Lung (tissue), 11 donors: ENCODE measurements at regions not wholly inside any gene's neighbourhood (a gene's known extent, or its start where the extent isn't known, plus 50 kb on each side); places are given as distances from the start of the nearest gene placed in this dataset.

ENCODE experiments used
- ATAC-seq: fragments of 200-7000 bp; cut with Tn5 transposase; one replicate; pipeline ENCODE4 v1.9.1; 2020; ENCODE audit warnings: moderate number of reproducible peaks; ENCODE audit not compliant: insufficient read depth, low FRiP score
- DNase-seq, 3 donors: peaks; one replicate each; pipeline ENCODE4 v3.0.0-alpha.2; 2013 to 2017
- H3K27ac ChIP-seq, 2 donors: one replicate each; pipeline ENCODE4 v1.5.1; 2013; ENCODE audit warnings: mild to moderate bottlenecking in 2 of 2, moderate library complexity in 2 of 2, control low read depth in 1 of 2, inconsistent platforms in 1 of 2, low read depth in 1 of 2, low read length in 1 of 2
- H3K27me3 ChIP-seq, 3 donors: one replicate each; pipeline ENCODE4 v1.5.1; 2013; ENCODE audit warnings: low read length in 2 of 3; ENCODE audit not compliant: control insufficient read depth in 3 of 3, insufficient read depth in 3 of 3
- H3K36me3 ChIP-seq, 4 donors: one replicate each; pipeline ENCODE4 v1.5.1; 2013; ENCODE audit warnings: low read length in 4 of 4, mild to moderate bottlenecking in 1 of 4, moderate library complexity in 1 of 4; ENCODE audit not compliant: control insufficient read depth in 4 of 4, insufficient read depth in 4 of 4
- H3K4me1 ChIP-seq, 5 donors: one replicate each; pipeline ENCODE4 v1.5.1; 2013; ENCODE audit warnings: low read length in 5 of 5, mild to moderate bottlenecking in 2 of 5, moderate library complexity in 1 of 5; ENCODE audit not compliant: control insufficient read depth in 5 of 5, insufficient read depth in 5 of 5
- H3K4me3 ChIP-seq: one replicate; pipeline ENCODE4 v1.5.1; 2013; ENCODE audit warnings: mild to moderate bottlenecking, control low read depth, moderate library complexity
- H3K9ac ChIP-seq, 2 donors: one replicate each; pipeline ENCODE4 v1.5.1; 2013; ENCODE audit warnings: low read length in 2 of 2, control low read depth in 1 of 2; ENCODE audit not compliant: insufficient read depth in 1 of 2
- H3K9me3 ChIP-seq, 4 donors: one replicate each; pipeline ENCODE4 v1.5.1; 2013; ENCODE audit warnings: low read length in 3 of 4, mild to moderate bottlenecking in 1 of 4, moderate library complexity in 1 of 4; ENCODE audit not compliant: control insufficient read depth in 4 of 4, insufficient read depth in 3 of 4
- WGBS, 2 donors: extraction: QIAGEN DNeasy Blood & Tissue Kit; methylation state at CpG; one replicate each; pipeline ENCODE4 v1.1.7; 2013; 5-methylcytosine and 5-hydroxymethylcytosine counted together
- TF ChIP-seq, protein P1 (sequence below): IDR thresholded peaks from 2 replicates; pipeline ENCODE4 v1.5.1; 2012; ENCODE audit warnings: mild to moderate bottlenecking; ENCODE audit errors: control extremely low read depth, extremely low read depth
- donor health status: control.
- donor health status: control.
- donor health status: Bipolar disorder and iron deficiency.
- donor health status: healthy.
- donor health status: DM: yes; HTN: yes; CAD: no.

DNA sequence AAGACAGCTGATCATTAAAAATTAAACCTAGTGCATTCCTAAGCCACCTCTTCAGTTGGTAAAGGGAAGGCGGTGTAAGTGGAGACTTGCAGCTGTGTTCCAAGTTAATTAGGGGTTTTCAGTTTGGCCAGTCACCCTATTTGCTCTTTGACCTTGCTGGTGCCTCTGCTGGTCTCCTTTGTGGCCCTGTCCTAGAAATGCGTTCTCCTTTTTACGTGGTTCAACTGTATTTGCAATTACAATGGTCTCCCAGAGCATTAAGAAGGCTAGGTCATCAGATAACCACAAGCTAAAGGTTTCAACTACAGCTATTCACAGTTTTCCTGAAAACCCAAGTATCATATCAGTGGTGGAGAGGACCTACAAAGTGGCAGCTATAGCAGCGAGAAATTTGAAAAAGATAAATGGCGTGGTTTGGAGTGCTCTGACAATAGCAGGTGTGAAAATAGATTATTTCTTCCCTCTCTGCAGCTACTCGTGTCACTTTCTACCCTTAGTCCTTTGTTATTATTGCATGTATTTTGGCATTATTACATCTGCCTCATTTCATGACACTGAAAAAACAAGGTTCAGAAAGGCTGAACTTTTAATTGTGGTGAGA is 203.5 kb upstream of the TBC1D5 start:
- Histone ChIP-seq H3K4me1 (peaks cover 0 to 6% (median 0%) of the 10 kb centered on the region in 5 donors), H3K4me3 (no peak overlapping the region), H3K9ac (no peak overlapping the region), H3K36me3 (no peaks in the 10 kb centered on the region), H3K27ac (no peak overlapping the region), H3K9me3 (no peaks in the 10 kb centered on the region), H3K27me3 (no peaks in the 10 kb centered on the region)
- ATAC-seq: no peak
- TF ChIP-seq, protein P1, sequence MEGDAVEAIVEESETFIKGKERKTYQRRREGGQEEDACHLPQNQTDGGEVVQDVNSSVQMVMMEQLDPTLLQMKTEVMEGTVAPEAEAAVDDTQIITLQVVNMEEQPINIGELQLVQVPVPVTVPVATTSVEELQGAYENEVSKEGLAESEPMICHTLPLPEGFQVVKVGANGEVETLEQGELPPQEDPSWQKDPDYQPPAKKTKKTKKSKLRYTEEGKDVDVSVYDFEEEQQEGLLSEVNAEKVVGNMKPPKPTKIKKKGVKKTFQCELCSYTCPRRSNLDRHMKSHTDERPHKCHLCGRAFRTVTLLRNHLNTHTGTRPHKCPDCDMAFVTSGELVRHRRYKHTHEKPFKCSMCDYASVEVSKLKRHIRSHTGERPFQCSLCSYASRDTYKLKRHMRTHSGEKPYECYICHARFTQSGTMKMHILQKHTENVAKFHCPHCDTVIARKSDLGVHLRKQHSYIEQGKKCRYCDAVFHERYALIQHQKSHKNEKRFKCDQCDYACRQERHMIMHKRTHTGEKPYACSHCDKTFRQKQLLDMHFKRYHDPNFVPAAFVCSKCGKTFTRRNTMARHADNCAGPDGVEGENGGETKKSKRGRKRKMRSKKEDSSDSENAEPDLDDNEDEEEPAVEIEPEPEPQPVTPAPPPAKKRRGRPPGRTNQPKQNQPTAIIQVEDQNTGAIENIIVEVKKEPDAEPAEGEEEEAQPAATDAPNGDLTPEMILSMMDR: no peak
- DNase-seq: no peak
- WGBS, 2 donors: 56 to 62% methylated on average over 6 of the region's 6 CpGs

DNA sequence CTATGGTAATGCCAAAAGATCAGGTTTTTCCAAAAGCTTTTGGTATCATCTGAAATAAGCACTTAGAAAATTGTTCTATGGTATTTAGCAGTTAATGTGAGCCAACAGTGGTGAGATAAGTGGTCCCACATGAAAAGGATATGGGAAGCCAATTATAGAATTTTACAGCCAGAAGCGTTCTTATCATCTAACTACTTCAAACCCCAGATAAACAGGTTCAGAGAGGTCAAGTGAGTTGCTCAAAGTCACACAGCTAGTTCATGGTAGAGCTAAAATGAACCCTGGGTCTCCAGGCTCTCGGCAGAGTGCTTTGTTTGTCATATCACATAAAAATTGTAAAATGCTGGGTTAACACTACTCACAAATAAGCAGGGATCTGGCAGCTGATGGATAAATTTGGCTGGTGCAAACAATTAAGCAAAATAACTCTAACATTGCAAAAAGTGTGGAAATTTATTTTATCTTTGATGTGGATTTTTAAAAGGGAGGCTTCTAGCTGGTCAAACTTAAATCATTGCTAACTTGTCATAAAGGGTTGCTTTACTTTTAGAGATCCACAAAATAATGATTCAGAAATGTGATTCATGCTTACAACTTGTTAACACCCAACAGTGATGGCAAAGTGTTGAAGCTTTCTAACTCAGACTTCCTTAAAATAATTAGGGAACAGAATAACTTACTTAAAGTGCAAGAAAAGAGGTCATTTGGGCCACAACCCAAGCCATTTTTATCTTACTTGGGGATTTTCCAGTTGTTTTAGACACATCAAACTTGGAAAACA is 202.8 kb upstream of the TBC1D5 start:
- no peaks in the 10 kb centered on the region for H3K27me3 ChIP-seq
- H3K36me3 ChIP-seq: no peaks in the 10 kb centered on the region
- no peak overlapping the region for H3K9ac ChIP-seq
- peaks cover 0 to 6% (median 0%) of the 10 kb centered on the region in 5 donors for H3K4me1 ChIP-seq
- 39 to 68% methylated on average over 2 of the region's 2 CpGs for WGBS, 2 donors
- no peak overlapping the region for H3K27ac ChIP-seq
- no peaks in the 10 kb centered on the region for H3K9me3 ChIP-seq
- DNase-seq: no peak
- no peak overlapping the region for H3K4me3 ChIP-seq
- TF ChIP-seq, protein P1: no peak
- no peak for ATAC-seq

DNA sequence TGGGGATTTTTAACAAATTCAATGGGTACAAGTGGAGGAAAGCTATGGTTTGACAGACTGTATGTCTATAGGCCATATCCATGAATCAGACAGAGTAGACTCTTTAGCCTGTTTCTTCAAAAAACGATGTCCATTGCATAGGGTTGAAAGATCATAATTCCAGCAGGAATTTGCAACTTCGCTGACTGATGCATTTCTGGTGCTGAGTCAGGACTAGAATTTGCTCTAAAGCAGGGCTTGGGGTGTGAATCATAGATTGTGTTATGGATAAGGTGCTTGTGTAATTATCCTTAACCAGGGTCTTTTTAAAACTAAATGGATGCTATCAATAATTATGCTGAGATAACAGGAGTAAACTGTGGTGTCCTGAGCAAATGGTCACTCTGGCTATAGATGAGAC is 200.4 kb upstream of the TBC1D5 start:
- no peak overlapping the region for H3K27ac ChIP-seq
- 82 to 91% methylated on average over 2 of the region's 2 CpGs for WGBS, 2 donors
- H3K4me3 ChIP-seq: no peak overlapping the region
- no peaks in the 10 kb centered on the region for H3K27me3 ChIP-seq
- no peaks in the 10 kb centered on the region for H3K36me3 ChIP-seq
- ATAC-seq (no peak), DNase-seq (no peak)
- no peak overlapping the region for H3K9ac ChIP-seq
- TF ChIP-seq, protein P1: no peak
- peaks cover 0 to 1% (median 0%) of the 10 kb centered on the region in 4 donors for H3K9me3 ChIP-seq
- peaks cover 0 to 6% (median 0%) of the 10 kb centered on the region in 5 donors for H3K4me1 ChIP-seq
